ENCODE measurements at regions not wholly inside any gene's neighbourhood (a gene's known extent, or its start where the extent isn't known, plus 50 kb on each side); places are given as distances from the start of the nearest gene placed in this dataset.

- TF ChIP-seq, protein P1, sequence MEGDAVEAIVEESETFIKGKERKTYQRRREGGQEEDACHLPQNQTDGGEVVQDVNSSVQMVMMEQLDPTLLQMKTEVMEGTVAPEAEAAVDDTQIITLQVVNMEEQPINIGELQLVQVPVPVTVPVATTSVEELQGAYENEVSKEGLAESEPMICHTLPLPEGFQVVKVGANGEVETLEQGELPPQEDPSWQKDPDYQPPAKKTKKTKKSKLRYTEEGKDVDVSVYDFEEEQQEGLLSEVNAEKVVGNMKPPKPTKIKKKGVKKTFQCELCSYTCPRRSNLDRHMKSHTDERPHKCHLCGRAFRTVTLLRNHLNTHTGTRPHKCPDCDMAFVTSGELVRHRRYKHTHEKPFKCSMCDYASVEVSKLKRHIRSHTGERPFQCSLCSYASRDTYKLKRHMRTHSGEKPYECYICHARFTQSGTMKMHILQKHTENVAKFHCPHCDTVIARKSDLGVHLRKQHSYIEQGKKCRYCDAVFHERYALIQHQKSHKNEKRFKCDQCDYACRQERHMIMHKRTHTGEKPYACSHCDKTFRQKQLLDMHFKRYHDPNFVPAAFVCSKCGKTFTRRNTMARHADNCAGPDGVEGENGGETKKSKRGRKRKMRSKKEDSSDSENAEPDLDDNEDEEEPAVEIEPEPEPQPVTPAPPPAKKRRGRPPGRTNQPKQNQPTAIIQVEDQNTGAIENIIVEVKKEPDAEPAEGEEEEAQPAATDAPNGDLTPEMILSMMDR (conservative IDR thresholded peaks at IDR 0.05; ENCODE audit: low read depth, low read length): no peak
- TF ChIP-seq EZH2 (IDR thresholded peaks at IDR 0.05; ENCODE audit: borderline replicate concordance, low read depth, low read length, poor library complexity, severe bottlenecking): no peak
Observed at GRCh38 chr6:169984181-169985120, 233.0 kb downstream of the ERMARD start.
